ENCODE measurements at regions not wholly inside any gene's neighbourhood (a gene's known extent, or its start where the extent isn't known, plus 50 kb on each side); places are given as distances from the start of the nearest gene placed in this dataset.

- H3K4me3 ChIP-seq (ENCODE audit: low read depth, low read length), result no peak overlapping the region
- DNase-seq (ENCODE audit: low read depth), result peak; percentile 91
- no peak for TF ChIP-seq CTCF (conservative IDR thresholded peaks at IDR 0.05; ENCODE audit: low read depth, low read length)
Observed at GRCh38 chr7:125136755-125137532, 207.3 kb upstream of the POT1 start.

- H3K4me3 ChIP-seq (ENCODE audit: low read depth, low read length), result no peak overlapping the region
- no peak for TF ChIP-seq CTCF (conservative IDR thresholded peaks at IDR 0.05; ENCODE audit: low read depth, low read length)
Observed at GRCh38 chr7:125136341-125136740, 206.7 kb upstream of the POT1 start.

GRCh38 chr7:125130173-125130572, 200.5 kb upstream of the POT1 start:
- H3K4me3 ChIP-seq (ENCODE audit: low read depth, low read length), result no peak overlapping the region
- no peak for DNase-seq (ENCODE audit: low read depth)
- TF ChIP-seq CTCF (conservative IDR thresholded peaks at IDR 0.05; ENCODE audit: low read depth, low read length), result no peak

More at GRCh38 chr7:125136341-125136740, 206.7 kb upstream of the POT1 start:
- no peak for DNase-seq (ENCODE audit: low read depth)

- no peak for TF ChIP-seq CTCF (conservative IDR thresholded peaks at IDR 0.05; ENCODE audit: low read depth, low read length)
- DNase-seq (ENCODE audit: low read depth), result no peak
Observed at GRCh38 chr7:125127304-125127703, 197.7 kb upstream of the POT1 start.

GRCh38 chr7:125126376-125126775, 196.8 kb upstream of the POT1 start:
- H3K4me3 ChIP-seq (ENCODE audit: low read depth, low read length), result no peak overlapping the region
- no peak for TF ChIP-seq CTCF (conservative IDR thresholded peaks at IDR 0.05; ENCODE audit: low read depth, low read length)
- peak; percentile 90 for DNase-seq (ENCODE audit: low read depth)

More at GRCh38 chr7:125127304-125127703, 197.7 kb upstream of the POT1 start:
- no peak overlapping the region for H3K4me3 ChIP-seq (ENCODE audit: low read depth, low read length)

GRCh38 chr7:125125315-125125714, 195.7 kb upstream of the POT1 start:
- TF ChIP-seq CTCF (conservative IDR thresholded peaks at IDR 0.05; ENCODE audit: low read depth, low read length), result no peak
- H3K4me3 ChIP-seq (ENCODE audit: low read depth, low read length), result no peak overlapping the region
- DNase-seq (ENCODE audit: low read depth), result no peak

- H3K4me3 ChIP-seq (ENCODE audit: low read depth, low read length), result no peak overlapping the region
- no peak for DNase-seq (ENCODE audit: low read depth)
- no peak for TF ChIP-seq CTCF (conservative IDR thresholded peaks at IDR 0.05; ENCODE audit: low read depth, low read length)
Observed at GRCh38 chr7:125122173-125122572, 192.5 kb upstream of the POT1 start.

Data from choroid plexus epithelial cell (primary cell).